ENCODE measurements at regions not wholly inside any gene's neighbourhood (a gene's known extent, or its start where the extent isn't known, plus 50 kb on each side); places are given as distances from the start of the nearest gene placed in this dataset.
"Not testable (repeated sequence)": the region's sequence is repeated elsewhere in the genome, so short reads cannot be mapped to it uniquely, and the experiment has no call there.

DNA sequence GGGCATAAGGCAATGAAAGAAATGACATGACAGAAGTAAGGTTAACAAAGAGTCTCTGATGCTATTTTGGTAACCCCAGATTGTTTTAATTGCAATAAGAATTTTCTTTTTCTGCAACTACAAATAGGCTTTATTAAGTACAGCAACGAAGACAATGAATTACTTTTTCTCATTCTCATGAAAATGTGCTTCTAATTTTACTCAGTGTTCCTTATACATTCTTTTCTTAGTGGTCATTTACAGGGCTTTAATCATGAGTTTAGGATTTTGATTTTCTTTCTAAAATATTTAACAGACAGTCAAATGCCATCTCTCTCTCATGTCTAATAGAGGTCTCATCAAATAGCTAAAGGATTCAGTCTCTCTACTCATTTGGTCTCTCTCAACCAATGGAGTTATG is 452.1 kb downstream of the RAP2B start:
- DNase-seq: no peak

- DNase-seq: no peak
These were observed 452.5 kb downstream of the RAP2B start for GRCh38 chr3:153614563-153614962.

DNA sequence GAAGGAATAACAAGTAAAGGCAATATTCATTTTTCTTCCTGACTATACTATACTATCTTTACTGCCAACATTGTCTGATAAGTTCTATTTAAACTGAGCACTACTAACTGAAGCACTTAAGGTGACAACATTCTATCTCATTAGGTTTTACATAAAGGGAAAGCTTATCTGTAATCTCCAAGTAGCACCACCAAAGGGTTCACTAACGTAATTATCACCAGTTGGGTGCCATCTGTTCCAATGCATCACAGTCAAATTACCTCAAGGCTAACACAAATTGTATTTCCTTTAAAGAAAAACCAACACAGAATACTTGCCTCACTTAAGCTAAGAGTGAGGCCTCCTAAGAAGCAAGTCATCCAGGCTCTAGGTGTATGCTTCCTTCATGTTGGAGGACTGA is 453.8 kb downstream of the RAP2B start:
- DNase-seq: no peak

- no peak for DNase-seq
These were observed 455.4 kb downstream of the RAP2B start for GRCh38 chr3:153617463-153617862.

DNA sequence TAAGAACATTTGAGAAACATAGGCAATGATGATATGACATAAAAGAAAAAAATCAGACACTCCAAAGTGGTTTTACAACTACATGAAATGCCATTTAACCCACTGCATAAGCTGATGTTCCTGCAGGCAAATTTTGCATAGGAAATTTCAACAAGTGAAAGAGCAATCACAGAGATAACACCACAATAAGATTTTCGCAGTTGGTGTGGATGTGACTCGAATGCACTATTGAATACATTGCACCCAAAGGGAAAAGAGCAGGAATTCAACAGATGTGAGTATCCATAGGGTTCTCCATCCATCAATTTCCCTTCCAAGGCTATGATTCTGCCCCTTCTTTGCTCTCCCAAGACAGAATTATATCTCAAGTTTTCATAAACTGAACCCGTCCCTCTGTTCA is 456.1 kb downstream of the RAP2B start:
- DNase-seq: no peak

DNA sequence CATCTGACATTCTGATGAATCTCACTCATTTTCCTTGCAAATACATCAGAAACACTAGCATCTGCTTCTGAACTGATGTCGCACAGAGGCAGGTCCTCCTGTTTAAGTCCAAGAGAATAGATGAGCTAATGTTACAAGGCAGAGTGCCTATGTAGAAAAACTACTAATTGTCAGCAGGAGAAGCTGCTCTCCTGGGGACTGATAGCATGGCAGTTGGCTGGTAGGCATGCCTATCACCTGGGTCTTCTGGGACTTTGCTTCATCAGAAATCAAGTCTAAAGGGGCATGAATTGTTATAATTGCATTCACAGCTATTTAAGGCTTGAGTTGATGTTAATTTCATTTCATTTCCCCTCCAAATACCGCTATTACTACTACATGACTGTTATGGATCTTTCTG is 457.2 kb downstream of the RAP2B start:
- no peak for DNase-seq

- no peak for DNase-seq
These were observed 459.9 kb downstream of the RAP2B start for GRCh38 chr3:153621953-153622352.

GRCh38 chr3:153623834-153624233 is 461.8 kb downstream of the RAP2B start:
- DNase-seq: no peak

- DNase-seq: no peak
These were observed 462.4 kb downstream of the RAP2B start for GRCh38 chr3:153624310-153625030.

DNA sequence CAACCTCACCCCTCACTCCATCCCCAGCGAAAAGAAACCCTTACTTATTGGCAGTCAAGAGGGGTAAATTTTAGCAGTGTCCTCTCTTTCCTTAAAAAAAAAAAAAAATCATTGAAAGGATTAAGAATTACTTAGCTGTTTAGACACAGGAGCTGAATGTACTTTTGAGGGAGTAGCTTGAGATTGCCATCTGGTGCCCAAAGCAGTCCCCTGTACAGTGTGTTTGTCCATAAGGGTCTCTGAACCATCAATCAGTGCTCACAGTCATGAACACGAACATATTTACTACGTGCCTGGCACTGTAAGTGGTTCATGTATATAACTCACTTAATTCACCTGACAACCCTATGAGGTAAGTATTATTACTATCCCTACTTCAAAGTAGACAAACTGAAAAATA is 463.5 kb downstream of the RAP2B start:
- DNase-seq: no peak

DNA sequence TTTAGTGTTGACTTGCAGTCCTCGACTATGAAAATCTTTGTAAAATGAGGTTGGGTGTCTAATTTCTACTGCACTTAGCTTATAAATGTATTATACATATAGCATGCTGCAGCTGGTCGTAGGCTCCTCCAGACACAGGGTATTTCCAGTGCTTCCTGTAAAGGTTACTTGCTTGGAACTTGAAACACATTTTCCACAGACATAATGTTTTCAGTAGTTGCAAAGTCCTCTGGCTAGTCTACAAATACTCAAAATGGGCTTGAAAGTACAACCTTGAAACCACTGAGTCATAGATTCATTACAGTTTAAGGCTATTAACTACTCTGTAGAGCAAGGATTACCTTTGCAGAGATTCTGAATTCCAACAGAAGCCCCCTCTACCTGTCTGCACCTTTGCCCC is 464.1 kb downstream of the RAP2B start:
- no peak for DNase-seq

GRCh38 chr3:153628591-153628990 is 466.6 kb downstream of the RAP2B start:
- DNase-seq: no peak

DNA sequence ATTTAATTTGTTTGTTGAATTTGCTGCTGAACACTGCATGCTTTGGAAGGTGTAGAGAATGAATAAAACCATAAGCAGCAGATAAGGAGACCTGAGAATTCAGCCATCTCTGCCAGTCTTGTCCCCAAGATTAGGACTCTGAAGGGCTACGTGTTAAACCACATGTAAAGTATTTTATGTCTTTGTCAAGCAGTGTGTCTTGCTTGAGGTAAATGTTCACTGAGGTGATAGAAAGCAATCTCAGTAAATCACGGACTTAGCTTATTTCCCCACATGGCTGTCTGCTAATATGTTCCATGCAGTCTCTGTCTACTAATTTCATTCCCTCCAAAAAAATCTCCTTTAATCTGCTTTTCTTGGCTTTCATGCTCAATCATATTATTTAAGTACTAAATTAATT is 467.1 kb downstream of the RAP2B start:
- no peak for DNase-seq

GRCh38 chr3:153631102-153631501 is 469.1 kb downstream of the RAP2B start:
- no peak for DNase-seq

DNA sequence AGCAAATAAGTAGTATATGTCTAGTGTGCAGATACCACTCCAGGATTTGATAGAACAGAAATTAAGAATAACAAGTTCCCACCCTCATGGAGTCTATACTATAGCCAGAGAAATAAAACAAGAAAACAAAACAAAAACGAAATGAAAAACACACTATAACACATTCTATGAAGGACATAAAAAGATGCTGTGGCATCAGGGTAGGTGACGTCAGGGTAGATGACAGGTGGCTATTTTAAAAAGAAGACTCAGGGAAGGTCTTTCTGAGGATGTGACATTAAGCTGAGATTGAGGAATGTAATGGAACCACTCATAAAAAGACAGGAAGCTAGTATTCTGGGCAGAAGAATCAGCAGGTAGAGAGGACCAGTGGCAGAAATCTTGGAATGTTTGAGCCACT is 469.6 kb downstream of the RAP2B start:
- no peak for DNase-seq

DNA sequence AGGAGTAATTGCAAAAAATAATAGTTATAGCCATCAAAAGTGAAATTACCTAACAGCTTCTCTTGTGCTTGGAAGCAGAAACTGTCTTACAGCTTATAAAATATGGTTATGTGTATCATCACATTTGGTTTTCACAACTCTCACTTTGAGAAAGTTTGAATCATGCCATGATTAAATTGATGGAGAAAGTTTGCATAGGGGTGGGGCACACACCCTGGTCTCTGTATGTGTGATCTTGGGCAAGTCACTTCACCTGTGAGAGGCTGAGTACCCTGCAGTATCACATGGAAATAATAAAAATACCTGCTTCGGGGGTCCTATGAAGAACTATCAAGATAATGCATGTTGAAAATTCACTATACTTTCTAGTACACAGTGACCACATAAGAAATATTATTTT is 471.4 kb downstream of the RAP2B start:
- no peak for DNase-seq

DNA sequence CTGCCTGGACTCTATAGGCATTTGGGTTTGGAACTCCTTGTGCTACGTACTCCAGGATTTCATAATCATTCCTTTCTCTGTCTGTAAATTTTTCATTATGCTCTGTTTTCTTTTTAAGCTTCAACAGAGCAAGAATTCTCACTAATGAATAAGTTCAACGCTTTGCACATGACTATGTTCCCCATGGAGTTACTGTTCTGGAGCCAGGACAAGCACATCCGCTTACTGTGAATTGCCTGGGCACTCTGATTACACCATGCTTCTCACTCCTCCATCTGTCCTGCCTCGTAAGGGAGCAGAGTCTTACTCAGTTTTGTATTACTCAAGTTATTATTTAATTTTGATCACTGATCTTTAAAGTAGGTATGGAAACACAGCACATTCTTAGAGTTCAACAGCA is 472.7 kb downstream of the RAP2B start:
- no peak for DNase-seq

GRCh38 chr3:153639631-153640030 is 477.6 kb downstream of the RAP2B start:
- no peak for DNase-seq

GRCh38 chr3:153640689-153641665 is 479.0 kb downstream of the RAP2B start:
- no peak for DNase-seq

- DNase-seq: not testable (repeated sequence)
These were observed 478.6 kb upstream of the ARHGEF26 start for GRCh38 chr3:153642576-153642975.

DNA sequence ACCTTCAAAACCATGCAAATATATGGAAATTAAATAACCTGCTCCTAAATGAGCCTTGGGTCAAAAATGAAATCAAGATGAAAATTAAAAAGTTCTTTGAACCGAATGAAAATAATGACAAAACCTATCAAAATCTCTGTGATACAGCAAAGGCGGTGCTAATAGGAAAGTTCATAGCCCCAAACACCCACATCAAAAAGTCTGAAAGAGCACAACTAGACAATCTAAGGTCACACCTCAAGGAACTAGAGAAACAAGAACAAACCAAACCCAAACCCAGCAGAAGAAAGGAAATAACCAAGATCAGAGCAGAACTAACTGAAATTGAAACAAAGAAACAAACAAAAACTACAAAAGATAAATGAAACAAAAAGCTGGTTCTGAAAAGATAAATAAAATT is 477.7 kb upstream of the ARHGEF26 start:
- DNase-seq: not testable (repeated sequence)

GRCh38 chr3:153649286-153649839 is 471.8 kb upstream of the ARHGEF26 start:
- DNase-seq: no peak

DNA sequence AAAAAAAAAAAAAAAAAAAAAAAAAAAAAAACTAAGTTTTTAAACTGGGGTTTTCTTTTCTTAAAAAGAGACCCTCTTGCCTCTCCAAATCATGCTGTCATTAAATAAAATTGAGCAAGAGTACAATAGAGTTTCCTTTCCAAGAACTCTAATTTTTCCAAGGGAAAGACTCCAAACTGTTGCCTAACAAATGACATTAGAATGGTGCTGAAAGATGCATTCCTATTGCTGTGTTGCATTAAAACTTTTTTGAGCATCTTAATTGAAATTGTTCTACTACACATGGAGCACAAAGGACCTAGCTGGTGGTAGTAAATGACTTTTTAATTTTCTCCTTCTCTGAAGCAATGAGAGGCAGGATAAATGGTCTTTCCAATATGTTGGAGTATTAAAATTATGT is 469.1 kb upstream of the ARHGEF26 start:
- no peak for DNase-seq

Measured in renal pelvis (tissue), 1 donor.